Central memory CD8-positive, alpha-beta T cell (primary cell): ENCODE measurements at regions not wholly inside any gene's neighbourhood (a gene's known extent, or its start where the extent isn't known, plus 50 kb on each side); places are given as distances from the start of the nearest gene placed in this dataset.
A peak's percentile ranks its signal among the peaks of the same experiment; 100 is the strongest.

Experiments
- ATAC-seq: fragments of 150-1000 bp; cut with Tn5 transposase; replicated peaks from 2 replicates; pipeline ENCODE4 v1.10.0; 2022; ENCODE audit warnings: mild to moderate bottlenecking, moderate FRiP score, moderate number of reproducible peaks; ENCODE audit not compliant: poor library complexity, severe bottlenecking; ENCODE audit errors: extremely low read depth
- DNase-seq, 2 donors: peaks; one replicate each; pipeline ENCODE4 v3.0.0; 2021; ENCODE audit warnings: low spot score in 2 of 2
- H3K27ac Mint-ChIP-seq: one replicate; pipeline ENCODE4 v1.8.0; 2022; ENCODE audit warnings: low read depth, mild to moderate bottlenecking, moderate library complexity, mixed read lengths
- H3K27me3 Mint-ChIP-seq: one replicate; pipeline ENCODE4 v1.8.0; 2022; ENCODE audit warnings: mixed read lengths
- H3K36me3 Mint-ChIP-seq: one replicate; pipeline ENCODE4 v1.8.0; 2022; ENCODE audit warnings: mild to moderate bottlenecking, moderate library complexity, mixed read lengths; ENCODE audit not compliant: insufficient read depth
- H3K4me1 Mint-ChIP-seq: one replicate; pipeline ENCODE4 v1.8.0; 2022; ENCODE audit warnings: mixed read lengths
- H3K4me3 Mint-ChIP-seq: one replicate; pipeline ENCODE4 v1.8.0; 2022; ENCODE audit warnings: mild to moderate bottlenecking, moderate library complexity, mixed read lengths
- H3K9me3 Mint-ChIP-seq: one replicate; pipeline ENCODE4 v1.8.0; 2022; ENCODE audit warnings: mixed read lengths

GRCh38 chr12:11500188-11500860 lies 105.0 kb upstream of the PRB2 start:
- Mint-ChIP-seq H3K4me3 (no peak overlapping the region), H3K27ac (peak overlapping the region; percentile 45), H3K4me1 (no peaks in the 10 kb centered on the region), H3K9me3 (peaks cover 10% of the 10 kb centered on the region), H3K27me3 (peaks cover 87% of the 10 kb centered on the region), H3K36me3 (peaks cover 11% of the 10 kb centered on the region)
- DNase-seq (peak; percentile 59 to 71), ATAC-seq (peak; percentile 52)

GRCh38 chr12:11500861-11501230 lies 105.5 kb upstream of the PRB2 start:
- Mint-ChIP-seq H3K4me1 (no peaks in the 10 kb centered on the region), H3K9me3 (peaks cover 10% of the 10 kb centered on the region), H3K27me3 (peaks cover 85% of the 10 kb centered on the region), H3K27ac (peak overlapping the region; percentile 45), H3K4me3 (no peak overlapping the region), H3K36me3 (peaks cover 11% of the 10 kb centered on the region)
- ATAC-seq (no peak), DNase-seq (no peak)

GRCh38 chr12:11508699-11509098 lies 113.3 kb upstream of the PRB2 start:
- no peak overlapping the region for H3K27ac Mint-ChIP-seq
- H3K4me1 Mint-ChIP-seq, result peaks cover 5% of the 10 kb centered on the region
- H3K36me3 Mint-ChIP-seq, result peaks cover 3% of the 10 kb centered on the region
- DNase-seq (no peak), ATAC-seq (no peak)
- peaks cover 68% of the 10 kb centered on the region for H3K27me3 Mint-ChIP-seq
- no peak overlapping the region for H3K4me3 Mint-ChIP-seq
- H3K9me3 Mint-ChIP-seq, result no peaks in the 10 kb centered on the region

GRCh38 chr12:11509326-11509725 lies 114.0 kb upstream of the PRB2 start:
- Mint-ChIP-seq H3K4me1 (peaks cover 5% of the 10 kb centered on the region), H3K27ac (no peak overlapping the region), H3K36me3 (peaks cover 3% of the 10 kb centered on the region), H3K4me3 (no peak overlapping the region), H3K9me3 (no peaks in the 10 kb centered on the region), H3K27me3 (peaks cover 62% of the 10 kb centered on the region)
- ATAC-seq (no peak), DNase-seq (no peak)

- H3K9me3 Mint-ChIP-seq, result no peaks in the 10 kb centered on the region
- ATAC-seq, result no peak
Observed at GRCh38 chr12:11510671-11511070, 115.3 kb upstream of the PRB2 start.

GRCh38 chr12:11513288-11513687 lies 117.9 kb upstream of the PRB2 start:
- ATAC-seq, result no peak

More at GRCh38 chr12:11510671-11511070, 115.3 kb upstream of the PRB2 start:
- H3K36me3 Mint-ChIP-seq, result peaks cover 3% of the 10 kb centered on the region
- DNase-seq, result no peak
- H3K4me3 Mint-ChIP-seq, result no peak overlapping the region
- H3K27me3 Mint-ChIP-seq, result peaks cover 48% of the 10 kb centered on the region
- peaks cover 5% of the 10 kb centered on the region for H3K4me1 Mint-ChIP-seq
- H3K27ac Mint-ChIP-seq, result no peak overlapping the region

GRCh38 chr12:11517080-11517479 lies 121.7 kb upstream of the PRB2 start:
- DNase-seq (no peak), ATAC-seq (no peak)
- peaks cover 19% of the 10 kb centered on the region for H3K27me3 Mint-ChIP-seq
- H3K4me1 Mint-ChIP-seq, result no peaks in the 10 kb centered on the region
- H3K9me3 Mint-ChIP-seq, result no peaks in the 10 kb centered on the region
- no peak overlapping the region for H3K4me3 Mint-ChIP-seq
- no peak overlapping the region for H3K27ac Mint-ChIP-seq
- H3K36me3 Mint-ChIP-seq, result no peaks in the 10 kb centered on the region

More at GRCh38 chr12:11513288-11513687, 117.9 kb upstream of the PRB2 start:
- no peak for DNase-seq
- Mint-ChIP-seq H3K4me1 (no peaks in the 10 kb centered on the region), H3K9me3 (no peaks in the 10 kb centered on the region), H3K27me3 (peaks cover 33% of the 10 kb centered on the region), H3K4me3 (no peak overlapping the region), H3K36me3 (peaks cover 1% of the 10 kb centered on the region), H3K27ac (no peak overlapping the region)

GRCh38 chr12:11524446-11524845 lies 125.0 kb upstream of the ETV6 start:
- ATAC-seq (no peak), DNase-seq (no peak)
- Mint-ChIP-seq H3K4me1 (no peaks in the 10 kb centered on the region), H3K27me3 (peaks cover 50% of the 10 kb centered on the region), H3K9me3 (no peaks in the 10 kb centered on the region), H3K4me3 (no peak overlapping the region), H3K36me3 (no peaks in the 10 kb centered on the region), H3K27ac (no peak overlapping the region)

GRCh38 chr12:11534064-11534463 lies 115.4 kb upstream of the ETV6 start:
- Mint-ChIP-seq H3K4me3 (no peak overlapping the region), H3K36me3 (no peaks in the 10 kb centered on the region), H3K9me3 (no peaks in the 10 kb centered on the region), H3K4me1 (no peaks in the 10 kb centered on the region), H3K27ac (no peak overlapping the region), H3K27me3 (peaks cover 65% of the 10 kb centered on the region)
- no peak for DNase-seq
- ATAC-seq, result no peak

GRCh38 chr12:11535127-11535526 lies 114.3 kb upstream of the ETV6 start:
- no peaks in the 10 kb centered on the region for H3K9me3 Mint-ChIP-seq
- no peak for ATAC-seq
- peaks cover 54% of the 10 kb centered on the region for H3K27me3 Mint-ChIP-seq
- H3K4me1 Mint-ChIP-seq, result no peaks in the 10 kb centered on the region
- DNase-seq, result no peak
- no peaks in the 10 kb centered on the region for H3K36me3 Mint-ChIP-seq
- no peak overlapping the region for H3K4me3 Mint-ChIP-seq
- H3K27ac Mint-ChIP-seq, result no peak overlapping the region

GRCh38 chr12:11539156-11539555 lies 110.3 kb upstream of the ETV6 start:
- H3K27ac Mint-ChIP-seq, result no peak overlapping the region
- DNase-seq (no peak), ATAC-seq (no peak)
- no peak overlapping the region for H3K4me3 Mint-ChIP-seq
- peaks cover 15% of the 10 kb centered on the region for H3K27me3 Mint-ChIP-seq
- no peaks in the 10 kb centered on the region for H3K9me3 Mint-ChIP-seq
- no peaks in the 10 kb centered on the region for H3K4me1 Mint-ChIP-seq
- no peaks in the 10 kb centered on the region for H3K36me3 Mint-ChIP-seq

- no peak overlapping the region for H3K27ac Mint-ChIP-seq
- H3K9me3 Mint-ChIP-seq, result no peaks in the 10 kb centered on the region
- ATAC-seq, result no peak
- DNase-seq, result no peak
- H3K4me3 Mint-ChIP-seq, result no peak overlapping the region
- H3K4me1 Mint-ChIP-seq, result peaks cover 4% of the 10 kb centered on the region
- H3K27me3 Mint-ChIP-seq, result peaks cover 5% of the 10 kb centered on the region
- no peaks in the 10 kb centered on the region for H3K36me3 Mint-ChIP-seq
Observed at GRCh38 chr12:11540156-11540555, 109.3 kb upstream of the ETV6 start.

- Mint-ChIP-seq H3K4me3 (no peak overlapping the region), H3K9me3 (no peaks in the 10 kb centered on the region), H3K27ac (no peak overlapping the region), H3K36me3 (no peaks in the 10 kb centered on the region), H3K4me1 (peaks cover 10% of the 10 kb centered on the region), H3K27me3 (no peaks in the 10 kb centered on the region)
- ATAC-seq (no peak), DNase-seq (no peak)
Observed at GRCh38 chr12:11540615-11541310, 108.7 kb upstream of the ETV6 start.
